ENCODE measurements at regions not wholly inside any gene's neighbourhood (a gene's known extent, or its start where the extent isn't known, plus 50 kb on each side); places are given as distances from the start of the nearest gene placed in this dataset.

DNA sequence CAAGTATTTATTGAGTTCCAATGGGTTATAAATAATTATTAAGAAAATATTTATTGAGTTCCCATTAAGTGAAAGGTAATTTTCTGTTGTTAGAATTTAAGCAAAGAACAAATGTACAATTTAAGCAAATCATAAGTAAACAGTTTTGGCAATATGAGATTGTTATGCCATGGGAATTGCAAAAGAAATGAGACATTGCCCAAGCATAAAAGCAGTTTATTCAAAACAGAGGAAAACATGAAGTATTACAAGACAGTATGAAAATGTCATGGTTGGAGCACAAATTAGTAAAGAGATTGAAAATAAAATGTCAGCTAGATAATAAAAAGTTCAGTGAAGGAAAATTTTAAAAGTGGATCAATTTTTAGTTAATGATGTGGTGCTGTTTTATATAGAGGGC is 706.1 kb upstream of the EPHA5 start:
- no peak overlapping the region for H3K4me2 ChIP-seq
- H2AFZ ChIP-seq (ENCODE audit: low read depth), result no peak overlapping the region
- ChIA-PET POLR2A (no interaction called here), CTCF (no interaction called here)
- TF ChIP-seq TEAD4 (IDR thresholded peaks at IDR 0.05; ENCODE audit: borderline replicate concordance, insufficient read depth) (no peak), ELF1 (IDR thresholded peaks at IDR 0.05) (no peak), NFIC (IDR thresholded peaks at IDR 0.05; ENCODE audit: borderline replicate concordance) (no peak), RCOR1 (IDR thresholded peaks at IDR 0.05; ENCODE audit: low read length) (no peak), SIN3A (IDR thresholded peaks at IDR 0.05; ENCODE audit: borderline replicate concordance, low read depth, low read length) (no peak), JUND (IDR thresholded peaks at IDR 0.05) (no peak), MEF2A (IDR thresholded peaks at IDR 0.05; ENCODE audit: borderline replicate concordance, low read depth) (no peak), FOSL2 (IDR thresholded peaks at IDR 0.05; ENCODE audit: borderline replicate concordance, low read depth) (no peak), CHD2 (IDR thresholded peaks at IDR 0.05; ENCODE audit: low read length, partially characterized antibody) (no peak), POLR2AphosphoS5 (IDR thresholded peaks at IDR 0.05; ENCODE audit: low read depth, low read length) (no peak), TCF12 (IDR thresholded peaks at IDR 0.05) (no peak)
- TF ChIP-seq, protein P1, sequence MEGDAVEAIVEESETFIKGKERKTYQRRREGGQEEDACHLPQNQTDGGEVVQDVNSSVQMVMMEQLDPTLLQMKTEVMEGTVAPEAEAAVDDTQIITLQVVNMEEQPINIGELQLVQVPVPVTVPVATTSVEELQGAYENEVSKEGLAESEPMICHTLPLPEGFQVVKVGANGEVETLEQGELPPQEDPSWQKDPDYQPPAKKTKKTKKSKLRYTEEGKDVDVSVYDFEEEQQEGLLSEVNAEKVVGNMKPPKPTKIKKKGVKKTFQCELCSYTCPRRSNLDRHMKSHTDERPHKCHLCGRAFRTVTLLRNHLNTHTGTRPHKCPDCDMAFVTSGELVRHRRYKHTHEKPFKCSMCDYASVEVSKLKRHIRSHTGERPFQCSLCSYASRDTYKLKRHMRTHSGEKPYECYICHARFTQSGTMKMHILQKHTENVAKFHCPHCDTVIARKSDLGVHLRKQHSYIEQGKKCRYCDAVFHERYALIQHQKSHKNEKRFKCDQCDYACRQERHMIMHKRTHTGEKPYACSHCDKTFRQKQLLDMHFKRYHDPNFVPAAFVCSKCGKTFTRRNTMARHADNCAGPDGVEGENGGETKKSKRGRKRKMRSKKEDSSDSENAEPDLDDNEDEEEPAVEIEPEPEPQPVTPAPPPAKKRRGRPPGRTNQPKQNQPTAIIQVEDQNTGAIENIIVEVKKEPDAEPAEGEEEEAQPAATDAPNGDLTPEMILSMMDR (IDR thresholded peaks at IDR 0.05), result no peak
- TF ChIP-seq, protein P2, sequence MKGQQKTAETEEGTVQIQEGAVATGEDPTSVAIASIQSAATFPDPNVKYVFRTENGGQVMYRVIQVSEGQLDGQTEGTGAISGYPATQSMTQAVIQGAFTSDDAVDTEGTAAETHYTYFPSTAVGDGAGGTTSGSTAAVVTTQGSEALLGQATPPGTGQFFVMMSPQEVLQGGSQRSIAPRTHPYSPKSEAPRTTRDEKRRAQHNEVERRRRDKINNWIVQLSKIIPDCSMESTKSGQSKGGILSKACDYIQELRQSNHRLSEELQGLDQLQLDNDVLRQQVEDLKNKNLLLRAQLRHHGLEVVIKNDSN (IDR thresholded peaks at IDR 0.05; ENCODE audit: borderline replicate concordance, low read depth), result no peak
- TF ChIP-seq, protein P3, sequence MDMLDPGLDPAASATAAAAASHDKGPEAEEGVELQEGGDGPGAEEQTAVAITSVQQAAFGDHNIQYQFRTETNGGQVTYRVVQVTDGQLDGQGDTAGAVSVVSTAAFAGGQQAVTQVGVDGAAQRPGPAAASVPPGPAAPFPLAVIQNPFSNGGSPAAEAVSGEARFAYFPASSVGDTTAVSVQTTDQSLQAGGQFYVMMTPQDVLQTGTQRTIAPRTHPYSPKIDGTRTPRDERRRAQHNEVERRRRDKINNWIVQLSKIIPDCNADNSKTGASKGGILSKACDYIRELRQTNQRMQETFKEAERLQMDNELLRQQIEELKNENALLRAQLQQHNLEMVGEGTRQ (IDR thresholded peaks at IDR 0.05; ENCODE audit: borderline replicate concordance, low read depth, low read length), result no peak
- TF ChIP-seq, protein P4, sequence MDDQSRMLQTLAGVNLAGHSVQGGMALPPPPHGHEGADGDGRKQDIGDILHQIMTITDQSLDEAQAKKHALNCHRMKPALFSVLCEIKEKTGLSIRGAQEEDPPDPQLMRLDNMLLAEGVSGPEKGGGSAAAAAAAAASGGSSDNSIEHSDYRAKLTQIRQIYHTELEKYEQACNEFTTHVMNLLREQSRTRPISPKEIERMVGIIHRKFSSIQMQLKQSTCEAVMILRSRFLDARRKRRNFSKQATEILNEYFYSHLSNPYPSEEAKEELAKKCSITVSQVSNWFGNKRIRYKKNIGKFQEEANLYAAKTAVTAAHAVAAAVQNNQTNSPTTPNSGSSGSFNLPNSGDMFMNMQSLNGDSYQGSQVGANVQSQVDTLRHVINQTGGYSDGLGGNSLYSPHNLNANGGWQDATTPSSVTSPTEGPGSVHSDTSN (IDR thresholded peaks at IDR 0.05), result no peak
- no peaks in the 10 kb centered on the region for H4K20me1 ChIP-seq (ENCODE audit: insufficient read depth)
- H3K4me1 ChIP-seq (ENCODE audit: control insufficient read depth in 1 of 2, insufficient read depth in 2 of 2, low read depth in 1 of 2, low read length in 1 of 2), result no peaks in the 10 kb centered on the region
- H3K36me3 ChIP-seq (replicated peaks in 1 of 2; ENCODE audit: control insufficient read depth in 1 of 2, insufficient read depth in 2 of 2, low read length in 1 of 2), result no peaks in the 10 kb centered on the region
- H3K27me3 ChIP-seq (ENCODE audit: insufficient read depth), result no peaks in the 10 kb centered on the region
- no peak overlapping the region for H3K9ac ChIP-seq
- H3K4me3 ChIP-seq (ENCODE audit: low read depth in 2 of 2, low read length in 1 of 2), result no peak overlapping the region
- H3K9me2 ChIP-seq, result no peaks in the 10 kb centered on the region
- H3K9me3 ChIP-seq, result no peaks in the 10 kb centered on the region
- no peaks in the 10 kb centered on the region for H3K79me2 ChIP-seq (ENCODE audit: insufficient read depth)
- H3K27ac ChIP-seq (ENCODE audit: low read depth in 2 of 2, low read length in 1 of 2), result no peak overlapping the region
- no peak for DNase-seq
- no peaks in the 10 kb centered on the region for H3F3A ChIP-seq (replicated peaks; ENCODE audit: insufficient read depth)

DNA sequence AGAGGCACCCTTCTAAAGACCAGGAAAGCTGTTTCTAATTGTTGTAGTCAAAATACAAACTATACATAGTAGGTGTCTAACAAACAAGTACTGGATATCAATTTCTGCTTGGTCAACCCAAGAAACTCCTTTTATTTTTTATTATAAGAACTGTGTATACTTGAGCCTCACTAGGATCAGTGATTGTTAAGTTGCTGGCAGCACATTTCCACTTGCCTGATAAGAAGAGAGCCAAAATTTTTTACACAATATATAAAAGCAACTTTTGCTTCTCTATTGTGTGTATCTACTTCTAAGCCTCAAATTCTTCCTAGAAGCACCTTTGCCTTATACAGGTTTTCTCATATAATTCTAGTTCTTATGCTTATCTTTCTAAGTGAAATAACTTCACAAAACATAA is 703.0 kb upstream of the EPHA5 start:
- no peaks in the 10 kb centered on the region for H3K79me2 ChIP-seq (ENCODE audit: insufficient read depth)
- ChIA-PET POLR2A (no interaction called here), CTCF (no interaction called here)
- no peak overlapping the region for H3K4me3 ChIP-seq (ENCODE audit: low read depth in 2 of 2, low read length in 1 of 2)
- no peaks in the 10 kb centered on the region for H3K4me1 ChIP-seq (ENCODE audit: control insufficient read depth in 1 of 2, insufficient read depth in 2 of 2, low read depth in 1 of 2, low read length in 1 of 2)
- no peak overlapping the region for H2AFZ ChIP-seq (ENCODE audit: low read depth)
- no peaks in the 10 kb centered on the region for H3K9me2 ChIP-seq
- no peak overlapping the region for H3K9ac ChIP-seq
- no peaks in the 10 kb centered on the region for H3K27me3 ChIP-seq (ENCODE audit: insufficient read depth)
- no peaks in the 10 kb centered on the region for H3K36me3 ChIP-seq (replicated peaks in 1 of 2; ENCODE audit: control insufficient read depth in 1 of 2, insufficient read depth in 2 of 2, low read length in 1 of 2)
- no peaks in the 10 kb centered on the region for H3K9me3 ChIP-seq
- no peaks in the 10 kb centered on the region for H4K20me1 ChIP-seq (ENCODE audit: insufficient read depth)
- DNase-seq, result no peak
- H3K27ac ChIP-seq (ENCODE audit: low read depth in 2 of 2, low read length in 1 of 2), result no peak overlapping the region
- no peak overlapping the region for H3K4me2 ChIP-seq
- no peaks in the 10 kb centered on the region for H3F3A ChIP-seq (replicated peaks; ENCODE audit: insufficient read depth)
- TF ChIP-seq SMC3 (IDR thresholded peaks at IDR 0.05; ENCODE audit: low read depth, low read length) (no peak), FOXM1 (IDR thresholded peaks at IDR 0.05; ENCODE audit: low read depth) (no peak), EP300 (IDR thresholded peaks at IDR 0.05; ENCODE audit: borderline replicate concordance in 1 of 2, low read depth in 1 of 2, low read length in 1 of 2) (no peak), SIN3A (IDR thresholded peaks at IDR 0.05; ENCODE audit: borderline replicate concordance, low read depth, low read length) (no peak), ELF1 (IDR thresholded peaks at IDR 0.05) (no peak), GABPA (IDR thresholded peaks at IDR 0.05; ENCODE audit: low read depth) (no peak), RFX5 (IDR thresholded peaks at IDR 0.05; ENCODE audit: low read length) (no peak)
- TF ChIP-seq, protein P5, sequence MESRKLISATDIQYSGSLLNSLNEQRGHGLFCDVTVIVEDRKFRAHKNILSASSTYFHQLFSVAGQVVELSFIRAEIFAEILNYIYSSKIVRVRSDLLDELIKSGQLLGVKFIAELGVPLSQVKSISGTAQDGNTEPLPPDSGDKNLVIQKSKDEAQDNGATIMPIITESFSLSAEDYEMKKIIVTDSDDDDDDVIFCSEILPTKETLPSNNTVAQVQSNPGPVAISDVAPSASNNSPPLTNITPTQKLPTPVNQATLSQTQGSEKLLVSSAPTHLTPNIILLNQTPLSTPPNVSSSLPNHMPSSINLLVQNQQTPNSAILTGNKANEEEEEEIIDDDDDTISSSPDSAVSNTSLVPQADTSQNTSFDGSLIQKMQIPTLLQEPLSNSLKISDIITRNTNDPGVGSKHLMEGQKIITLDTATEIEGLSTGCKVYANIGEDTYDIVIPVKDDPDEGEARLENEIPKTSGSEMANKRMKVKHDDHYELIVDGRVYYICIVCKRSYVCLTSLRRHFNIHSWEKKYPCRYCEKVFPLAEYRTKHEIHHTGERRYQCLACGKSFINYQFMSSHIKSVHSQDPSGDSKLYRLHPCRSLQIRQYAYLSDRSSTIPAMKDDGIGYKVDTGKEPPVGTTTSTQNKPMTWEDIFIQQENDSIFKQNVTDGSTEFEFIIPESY (IDR thresholded peaks at IDR 0.05; ENCODE audit: borderline replicate concordance, low read depth), result no peak
- TF ChIP-seq, protein P6, sequence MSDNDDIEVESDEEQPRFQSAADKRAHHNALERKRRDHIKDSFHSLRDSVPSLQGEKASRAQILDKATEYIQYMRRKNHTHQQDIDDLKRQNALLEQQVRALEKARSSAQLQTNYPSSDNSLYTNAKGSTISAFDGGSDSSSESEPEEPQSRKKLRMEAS (IDR thresholded peaks at IDR 0.05; ENCODE audit: low read depth), result no peak
- TF ChIP-seq, protein P4 (IDR thresholded peaks at IDR 0.05), result no peak

Measured in SK-N-SH (cell line).